K562 (cell line): ENCODE measurements at regions not wholly inside any gene's neighbourhood (a gene's known extent, or its start where the extent isn't known, plus 50 kb on each side); places are given as distances from the start of the nearest gene placed in this dataset.
A peak's percentile ranks its signal among the peaks of the same experiment; 100 is the strongest.

ENCODE experiments used
- ATAC-seq: fragments of 200-7000 bp; cut with Tn5 transposase; 3 replicates; pipeline ENCODE4 v1.9.1; 2020; ENCODE audit warnings: moderate library complexity
- BruUV-seq: library from RNA; stranded (reverse); fragments of 400-500 nt; replicated peaks from 2 replicates; lab custom pipeline; 2021; lab: Mats Ljungman, UMichigan
- CTCF ChIA-PET: fragments of 300-600 bp; formaldehyde crosslinking; extraction: SDS; loops from one replicate; lab custom pipeline; 2021; ENCODE audit warnings: low intra/inter-chr PET ratio; lab: Yijun Ruan, JAX
- POLR2A ChIA-PET: fragments of 300-600, 350-650 bp; sonication (Branson Sonifier 250); formaldehyde crosslinking; extraction: SDS; loops from one replicate; lab custom pipeline; 2021; ENCODE audit warnings: antibody characterized with exemption, inconsistent platforms; lab: Yijun Ruan, JAX
- DNase-seq, 4 experiments: peaks; one replicate each; pipeline versions ENCODE4 v3.0.0 to v3.0.0-alpha.2; 2011 to 2018; ENCODE audit warnings: low spot score in 3 of 4, mixed read lengths in 3 of 4; ENCODE audit errors: extremely low read depth in 1 of 4
- FAIRE-seq: peaks from 2 replicates; lab custom pipeline; 2011; peaks lifted over from hg19 to GRCh38; lab: Jason Lieb, UNC
- H2AFZ ChIP-seq: 2 replicates; pipeline ENCODE4 v1.6.0; 2011; ENCODE audit warnings: low read depth, low read length, control low read depth, inconsistent platforms
- H3K27ac ChIP-seq: fragments of 200-600 bp; 3 replicates; pipeline ENCODE4 v1.8.0; 2011; ENCODE audit warnings: low read depth, mild to moderate bottlenecking, control low read depth, inconsistent platforms, low read length, moderate library complexity, mixed read lengths; ENCODE audit errors: extremely low read depth
- H3K27me3 ChIP-seq, 2 experiments: fragments of 300-600 bp in 1 of 2; 2 replicates in 1 of 2; 3 replicates in 1 of 2; pipeline versions ENCODE4 v1.6.0 to v1.8.0; 2011; ENCODE audit warnings: inconsistent platforms in 2 of 2, low read length in 2 of 2, mild to moderate bottlenecking in 1 of 2, mixed read lengths in 1 of 2, moderate library complexity in 1 of 2; ENCODE audit not compliant: control insufficient read depth in 2 of 2, insufficient read depth in 2 of 2
- H3K36me3 ChIP-seq: fragments of 300-600 bp; 3 replicates; pipeline ENCODE4 v1.8.0; 2011; ENCODE audit warnings: mild to moderate bottlenecking, low read length, inconsistent platforms; ENCODE audit not compliant: control insufficient read depth, insufficient read depth
- H3K4me1 ChIP-seq, 2 experiments: fragments of 200-600 bp in 1 of 2; replicated peaks in 1 of 2; 2 replicates in 1 of 2; 3 replicates in 1 of 2; pipeline versions ENCODE4 v1.5.1 to v1.8.0; 2011; ENCODE audit warnings: inconsistent platforms in 2 of 2, low read length in 2 of 2, mild to moderate bottlenecking in 1 of 2, mixed read lengths in 1 of 2, moderate library complexity in 1 of 2; ENCODE audit not compliant: control insufficient read depth in 2 of 2, insufficient read depth in 2 of 2
- H3K4me2 ChIP-seq: 2 replicates; pipeline ENCODE4 v1.6.1; 2011; ENCODE audit warnings: low read length, control low read depth, inconsistent platforms, mixed read lengths; ENCODE audit not compliant: insufficient read depth
- H3K4me3 ChIP-seq: fragments of 200-600 bp; sonication (generic), shearing (Covaris generic); 2 replicates; pipeline ENCODE4 v1.5.1; 2016; ENCODE audit warnings: control low read depth, inconsistent platforms
- H3K79me2 ChIP-seq: fragments of 200-600 bp; 3 replicates; pipeline ENCODE4 v1.8.0; 2011; ENCODE audit warnings: low read length, inconsistent platforms; ENCODE audit not compliant: control insufficient read depth, insufficient read depth
- H3K9ac ChIP-seq, 2 experiments: 2 replicates each; pipeline versions ENCODE4 v1.6.0 to v1.6.1; 2011; ENCODE audit warnings: low read depth in 2 of 2, low read length in 2 of 2, control low read depth in 1 of 2, inconsistent platforms in 1 of 2, mild to moderate bottlenecking in 1 of 2, mixed read lengths in 1 of 2; ENCODE audit not compliant: insufficient read depth in 1 of 2
- H3K9me1 ChIP-seq: one replicate; pipeline ENCODE4 v1.6.0; 2011; ENCODE audit warnings: inconsistent platforms, mild to moderate bottlenecking, low read length, moderate library complexity; ENCODE audit not compliant: control insufficient read depth, insufficient read depth
- H3K9me3 ChIP-seq: replicated peaks from 2 replicates; pipeline ENCODE4 v1.5.1; 2011; ENCODE audit warnings: low read depth, low read length, inconsistent platforms; ENCODE audit not compliant: control insufficient read depth, insufficient read depth
- H4K20me1 ChIP-seq: replicated peaks from 2 replicates; pipeline ENCODE4 v1.6.1; 2011; ENCODE audit warnings: low read length, inconsistent platforms, mixed read lengths; ENCODE audit not compliant: control insufficient read depth, insufficient read depth
- COPS2 ChIP-seq: fragments of 450-650 bp; conservative IDR thresholded peaks from 2 replicates; pipeline ENCODE4 v1.6.1; 2016; ENCODE audit warnings: mild to moderate bottlenecking, moderate library complexity
- FOSL1 ChIP-seq: fragments of 200-800 bp; sonication (Bioruptor generic); conservative IDR thresholded peaks from 2 replicates; pipeline ENCODE4 v1.6.1; 2016; ENCODE audit warnings: missing genetic modification characterization, missing compliant biosample characterization
- HDAC2 ChIP-seq: fragments of 450-650 bp; IDR thresholded peaks from 2 replicates; pipeline ENCODE4 v1.6.1; 2016; ENCODE audit warnings: mild to moderate bottlenecking
- NCOA6 ChIP-seq: fragments of 450-650 bp; IDR thresholded peaks from 2 replicates; pipeline ENCODE4 v1.6.1; 2017; ENCODE audit warnings: mild to moderate bottlenecking
- NELFE ChIP-seq: IDR thresholded peaks from 2 replicates; pipeline ENCODE4 v1.6.1; 2011; ENCODE audit warnings: mild to moderate bottlenecking; ENCODE audit not compliant: insufficient read depth, insufficient read length
- NR2C2 ChIP-seq, 2 experiments: fragments of 200-800 bp in 1 of 2; sonication (Bioruptor generic) in 1 of 2; sonication (generic) in 1 of 2; formaldehyde crosslinking in 1 of 2; IDR thresholded peaks; 2 replicates each; pipeline versions ENCODE4 v1.6.1 to v1.8.0; 2016 to 2022; ENCODE audit warnings: mild to moderate bottlenecking in 1 of 2, missing compliant biosample characterization in 1 of 2, missing genetic modification characterization in 1 of 2, missing genetic modification reagents in 1 of 2
- PHF21A ChIP-seq: fragments of 450-650 bp; IDR thresholded peaks from 2 replicates; pipeline ENCODE4 v1.6.1; 2017; ENCODE audit warnings: low read depth, borderline replicate concordance
- SRSF9 ChIP-seq: fragments of 200-400 bp; formaldehyde crosslinking; IDR thresholded peaks from 2 replicates; pipeline ENCODE4 v1.6.1; 2017; ENCODE audit warnings: low read depth, low read length, borderline replicate concordance
- TEAD1 ChIP-seq, 2 experiments: fragments of 450-650 bp in 1 of 2; sonication (generic) in 1 of 2; formaldehyde crosslinking; IDR thresholded peaks; 2 replicates each; pipeline versions ENCODE4 v1.4.0 to v1.8.0; 2020 to 2022; ENCODE audit warnings: mild to moderate bottlenecking in 2 of 2, missing genetic modification reagents in 1 of 2
- ZNF133 ChIP-seq: fragments of 250-450 bp; sonication (Bioruptor Pico); IDR thresholded peaks from 2 replicates; pipeline ENCODE4 v1.4.0; 2020; ENCODE audit warnings: mild to moderate bottlenecking
- ZNF24 ChIP-seq: fragments of 450-650 bp; IDR thresholded peaks from 2 replicates; pipeline ENCODE4 v1.6.1; 2016
- ZNF431 ChIP-seq: sonication (generic); formaldehyde crosslinking; IDR thresholded peaks from 2 replicates; pipeline ENCODE4 v1.8.0; 2022; ENCODE audit warnings: mild to moderate bottlenecking, missing genetic modification reagents
- ZNF644 ChIP-seq: fragments of 200-800 bp; sonication (Bioruptor generic); IDR thresholded peaks from 2 replicates; pipeline ENCODE4 v1.6.1; 2016; ENCODE audit warnings: low read depth, missing genetic modification characterization, missing compliant biosample characterization
- ZNF778 ChIP-seq: fragments of 450-650 bp; formaldehyde crosslinking; IDR thresholded peaks from 2 replicates; pipeline ENCODE4 v1.4.0; 2020; ENCODE audit warnings: mild to moderate bottlenecking, moderate library complexity
- WGBS: fragments of 100-300 bp; shearing (Covaris generic); methylation state at CpG from one replicate; pipeline ENCODE4 v1.1.6; 2016; ENCODE audit warnings: low coverage, mixed read lengths; ENCODE audit not compliant: insufficient coverage; ENCODE audit errors: missing lambda C conversion rate; 5-methylcytosine and 5-hydroxymethylcytosine counted together
- in situ Hi-C: fragments of 300-500 bp; cut with MboI; formaldehyde crosslinking; loops from 4 replicates; pipeline ENCODE4 v1.15.0; 2018; ENCODE audit warnings: inconsistent platforms, mixed read lengths
- intact Hi-C: fragments of 100-400 bp; cut with micrococcal nuclease; formaldehyde crosslinking; loops from 2 replicates; pipeline ENCODE4 v1.14.2; 2022
- TF ChIP-seq, protein P1 (sequence below): sonication (generic); formaldehyde crosslinking; IDR thresholded peaks from 2 replicates; pipeline ENCODE4 v1.8.0; 2022; ENCODE audit warnings: mild to moderate bottlenecking, missing genetic modification reagents
- TF ChIP-seq, protein P2 (sequence below): fragments of 450-650 bp; formaldehyde crosslinking; conservative IDR thresholded peaks from 2 replicates; pipeline ENCODE4 v1.4.0; 2022; ENCODE audit warnings: mild to moderate bottlenecking, missing genetic modification characterization
- TF ChIP-seq, protein P3 (sequence below), 2 experiments: fragments of 150-350 bp in 1 of 2; IDR thresholded peaks; 2 replicates each; pipeline ENCODE4 v1.6.1; 2012 to 2016; ENCODE audit warnings: low read depth in 2 of 2, low read length in 2 of 2, mild to moderate bottlenecking in 1 of 2, moderate library complexity in 1 of 2

DNA sequence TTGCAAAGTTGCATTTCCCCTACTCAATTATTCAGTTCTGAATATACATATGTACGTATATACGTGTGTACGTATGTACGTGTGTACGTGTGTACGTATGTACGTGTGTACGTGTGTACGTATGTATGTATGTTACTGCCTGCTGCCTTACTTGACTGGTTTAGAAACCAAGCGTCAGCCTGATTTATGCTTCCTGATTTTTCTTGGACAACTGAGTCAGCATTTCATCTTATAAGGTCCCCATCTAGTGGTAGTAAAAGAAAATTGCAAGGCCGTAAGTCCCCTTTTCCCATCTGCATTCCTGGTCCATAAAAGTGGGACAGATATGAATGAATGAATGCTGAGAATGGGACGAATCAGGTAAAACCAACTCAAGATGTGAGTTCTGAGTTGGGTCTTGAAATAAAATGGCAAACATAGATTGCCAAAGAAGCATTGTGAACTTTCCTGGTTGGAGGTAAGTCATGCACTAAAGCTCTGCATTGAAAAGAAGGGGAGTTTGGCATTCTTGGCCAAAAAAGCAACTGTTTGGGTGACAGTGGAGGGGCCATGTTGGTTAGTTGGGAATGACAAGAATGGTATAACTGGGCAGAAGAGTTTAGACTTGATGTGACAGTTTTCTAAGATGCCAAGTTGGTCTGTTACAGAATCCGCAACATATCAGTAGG is 76.4 kb upstream of the DNAH14 start:
- H3K9me1 ChIP-seq, result no peaks in the 10 kb centered on the region
- H3K4me2 ChIP-seq, result no peak overlapping the region
- FAIRE-seq (peak; percentile 91), DNase-seq (peak; percentile 48 to 63 (median 54)), ATAC-seq (peak; percentile 64)
- no peaks in the 10 kb centered on the region for H3K4me1 ChIP-seq
- intact Hi-C loops, result loop anchor here (1.0 to 5.0 kb wide), 4 partner anchors 152 to 736 kb away; no protein-coding TSS in a partner anchor
- H3K9ac ChIP-seq, result no peak overlapping the region
- ChIA-PET CTCF (interaction anchor here (1.4 to 2.4 kb wide), 2 partner anchors 339 to 1155 kb away, joined by 7 to 15 read pairs; no protein-coding TSS in a partner anchor), POLR2A (interaction anchor here (0.7 kb wide), 1 partner anchor 217 kb away, joined by 3 read pairs; no protein-coding TSS in a partner anchor)
- H3K27ac ChIP-seq, result no peak overlapping the region
- no peak overlapping the region for H2AFZ ChIP-seq
- H3K79me2 ChIP-seq, result no peaks in the 10 kb centered on the region
- in situ Hi-C loops, result loop anchor here (5.0 kb wide), 1 partner anchor 341 kb away; no protein-coding TSS in a partner anchor
- H3K9me3 ChIP-seq, result no peaks in the 10 kb centered on the region
- H4K20me1 ChIP-seq, result no peaks in the 10 kb centered on the region; the same call in 1 of the 2 replicates
- no peaks in the 10 kb centered on the region for H3K36me3 ChIP-seq
- BruUV-seq, result no TSS peak
- no peak overlapping the region for H3K4me3 ChIP-seq
- WGBS, result 10% methylated on average over 13 of the region's 13 CpGs
- H3K27me3 ChIP-seq, result peaks cover 0 to 7% of the 10 kb centered on the region in 2 experiments; a peak in 1 of 5 replicates
- TF ChIP-seq ZNF644 (no peak), NCOA6 (0 out of 2 replicates have a peak, but pooled peaks have one; percentile 17), COPS2 (no peak), ZNF24 (0 out of 2 replicates have a peak, but pooled peaks have one; percentile 11), HDAC2 (no peak), ZNF778 (CRISPR knock-in tag) (no peak), TEAD1 (CRISPR knock-in tag; IDR thresholded peaks at IDR 0.05) (no peak), PHF21A (no peak), SRSF9 (no peak), NR2C2 (CRISPR knock-in tag; IDR thresholded peaks at IDR 0.05) (no peak), NR2C2 (tag; IDR thresholded peaks at IDR 0.05) (no peak), ZNF431 (CRISPR knock-in tag) (no peak), FOSL1 (tag) (0 out of 2 replicates have a peak, but pooled peaks have one; percentile 13), NELFE (no peak), ZNF133 (CRISPR knock-in tag) (no peak)
- TF ChIP-seq, protein P1, sequence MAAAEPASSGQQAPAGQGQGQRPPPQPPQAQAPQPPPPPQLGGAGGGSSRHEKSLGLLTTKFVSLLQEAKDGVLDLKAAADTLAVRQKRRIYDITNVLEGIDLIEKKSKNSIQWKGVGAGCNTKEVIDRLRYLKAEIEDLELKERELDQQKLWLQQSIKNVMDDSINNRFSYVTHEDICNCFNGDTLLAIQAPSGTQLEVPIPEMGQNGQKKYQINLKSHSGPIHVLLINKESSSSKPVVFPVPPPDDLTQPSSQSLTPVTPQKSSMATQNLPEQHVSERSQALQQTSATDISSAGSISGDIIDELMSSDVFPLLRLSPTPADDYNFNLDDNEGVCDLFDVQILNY (CRISPR knock-in tag), result no peak
- TF ChIP-seq, protein P2, sequence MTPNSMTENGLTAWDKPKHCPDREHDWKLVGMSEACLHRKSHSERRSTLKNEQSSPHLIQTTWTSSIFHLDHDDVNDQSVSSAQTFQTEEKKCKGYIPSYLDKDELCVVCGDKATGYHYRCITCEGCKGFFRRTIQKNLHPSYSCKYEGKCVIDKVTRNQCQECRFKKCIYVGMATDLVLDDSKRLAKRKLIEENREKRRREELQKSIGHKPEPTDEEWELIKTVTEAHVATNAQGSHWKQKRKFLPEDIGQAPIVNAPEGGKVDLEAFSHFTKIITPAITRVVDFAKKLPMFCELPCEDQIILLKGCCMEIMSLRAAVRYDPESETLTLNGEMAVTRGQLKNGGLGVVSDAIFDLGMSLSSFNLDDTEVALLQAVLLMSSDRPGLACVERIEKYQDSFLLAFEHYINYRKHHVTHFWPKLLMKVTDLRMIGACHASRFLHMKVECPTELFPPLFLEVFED (CRISPR knock-in tag), result no peak
- TF ChIP-seq, protein P3, sequence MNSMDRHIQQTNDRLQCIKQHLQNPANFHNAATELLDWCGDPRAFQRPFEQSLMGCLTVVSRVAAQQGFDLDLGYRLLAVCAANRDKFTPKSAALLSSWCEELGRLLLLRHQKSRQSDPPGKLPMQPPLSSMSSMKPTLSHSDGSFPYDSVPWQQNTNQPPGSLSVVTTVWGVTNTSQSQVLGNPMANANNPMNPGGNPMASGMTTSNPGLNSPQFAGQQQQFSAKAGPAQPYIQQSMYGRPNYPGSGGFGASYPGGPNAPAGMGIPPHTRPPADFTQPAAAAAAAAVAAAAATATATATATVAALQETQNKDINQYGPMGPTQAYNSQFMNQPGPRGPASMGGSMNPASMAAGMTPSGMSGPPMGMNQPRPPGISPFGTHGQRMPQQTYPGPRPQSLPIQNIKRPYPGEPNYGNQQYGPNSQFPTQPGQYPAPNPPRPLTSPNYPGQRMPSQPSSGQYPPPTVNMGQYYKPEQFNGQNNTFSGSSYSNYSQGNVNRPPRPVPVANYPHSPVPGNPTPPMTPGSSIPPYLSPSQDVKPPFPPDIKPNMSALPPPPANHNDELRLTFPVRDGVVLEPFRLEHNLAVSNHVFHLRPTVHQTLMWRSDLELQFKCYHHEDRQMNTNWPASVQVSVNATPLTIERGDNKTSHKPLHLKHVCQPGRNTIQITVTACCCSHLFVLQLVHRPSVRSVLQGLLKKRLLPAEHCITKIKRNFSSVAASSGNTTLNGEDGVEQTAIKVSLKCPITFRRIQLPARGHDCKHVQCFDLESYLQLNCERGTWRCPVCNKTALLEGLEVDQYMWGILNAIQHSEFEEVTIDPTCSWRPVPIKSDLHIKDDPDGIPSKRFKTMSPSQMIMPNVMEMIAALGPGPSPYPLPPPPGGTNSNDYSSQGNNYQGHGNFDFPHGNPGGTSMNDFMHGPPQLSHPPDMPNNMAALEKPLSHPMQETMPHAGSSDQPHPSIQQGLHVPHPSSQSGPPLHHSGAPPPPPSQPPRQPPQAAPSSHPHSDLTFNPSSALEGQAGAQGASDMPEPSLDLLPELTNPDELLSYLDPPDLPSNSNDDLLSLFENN (IDR thresholded peaks at IDR 0.05; ENCODE audit: low read depth in 2 of 2, low read length in 2 of 2), result no peak
